OCI-LY7 (cell line): ENCODE measurements at regions not wholly inside any gene's neighbourhood (a gene's known extent, or its start where the extent isn't known, plus 50 kb on each side); places are given as distances from the start of the nearest gene placed in this dataset.

Source experiments
- CTCF ChIP-seq: fragments of 200-600 bp; sonication (generic); conservative IDR thresholded peaks from 2 replicates; pipeline ENCODE4 v1.5.1; 2014; ENCODE audit warnings: mild to moderate bottlenecking, antibody characterized with exemption, low read length, moderate library complexity, mixed read lengths
- EZH2phosphoT487 ChIP-seq: fragments of 200-600 bp; sonication (generic); IDR thresholded peaks from 2 replicates; pipeline ENCODE4 v1.6.1; 2018; ENCODE audit warnings: low read depth, borderline replicate concordance, mild to moderate bottlenecking, mixed run types, antibody characterized with exemption, low read length, moderate library complexity, mixed read lengths

GRCh38 chr2:122530814-122531213 is 775.4 kb downstream of the TSN start:
- no peak for TF ChIP-seq CTCF
- no peak for TF ChIP-seq EZH2phosphoT487
